ENCODE measurements at regions not wholly inside any gene's neighbourhood (a gene's known extent, or its start where the extent isn't known, plus 50 kb on each side); places are given as distances from the start of the nearest gene placed in this dataset.
"Not testable (repeated sequence)": the region's sequence is repeated elsewhere in the genome, so short reads cannot be mapped to it uniquely, and the experiment has no call there.

- Mint-ChIP-seq H3K27ac (peak overlapping the region; percentile 76), H3K9me3 (peaks cover 25% of the 10 kb centered on the region), H3K4me3 (peak overlapping the region; percentile 82), H3K36me3 (ENCODE audit: low read depth) (no peaks in the 10 kb centered on the region), H3K27me3 (peaks cover 4% of the 10 kb centered on the region), H3K4me1 (no peaks in the 10 kb centered on the region)
- ATAC-seq (replicated peaks), result peak; percentile 74
These were observed 97.3 kb downstream of the NPAP1 start for GRCh38 chr15:24772686-24773373.

- no peaks in the 10 kb centered on the region for H3K36me3 Mint-ChIP-seq (ENCODE audit: low read depth)
- ATAC-seq (replicated peaks), result no peak
- H3K27me3 Mint-ChIP-seq, result peaks cover 4% of the 10 kb centered on the region
- no peaks in the 10 kb centered on the region for H3K4me1 Mint-ChIP-seq
- peaks cover 15% of the 10 kb centered on the region for H3K9me3 Mint-ChIP-seq
- no peak overlapping the region for H3K27ac Mint-ChIP-seq
- H3K4me3 Mint-ChIP-seq, result no peak overlapping the region
These were observed 101.7 kb downstream of the NPAP1 start for GRCh38 chr15:24777307-24777706.

GRCh38 chr15:24784506-24784905, 108.9 kb downstream of the NPAP1 start:
- H3K4me1 Mint-ChIP-seq, result no peaks in the 10 kb centered on the region

GRCh38 chr15:24786347-24786746, 110.8 kb downstream of the NPAP1 start:
- Mint-ChIP-seq H3K36me3 (ENCODE audit: low read depth) (no peaks in the 10 kb centered on the region), H3K27me3 (no peaks in the 10 kb centered on the region), H3K4me3 (no peak overlapping the region), H3K27ac (no peak overlapping the region), H3K9me3 (peaks cover 8% of the 10 kb centered on the region), H3K4me1 (no peaks in the 10 kb centered on the region)
- no peak for ATAC-seq (replicated peaks)

More at GRCh38 chr15:24784506-24784905, 108.9 kb downstream of the NPAP1 start:
- H3K4me3 Mint-ChIP-seq, result no peak overlapping the region
- no peak for ATAC-seq (replicated peaks)
- H3K36me3 Mint-ChIP-seq (ENCODE audit: low read depth), result no peaks in the 10 kb centered on the region
- H3K9me3 Mint-ChIP-seq, result peaks cover 4% of the 10 kb centered on the region
- no peaks in the 10 kb centered on the region for H3K27me3 Mint-ChIP-seq
- H3K27ac Mint-ChIP-seq, result no peak overlapping the region

GRCh38 chr15:24802624-24803023, 127.0 kb downstream of the NPAP1 start:
- H3K9me3 Mint-ChIP-seq, result peaks cover 10% of the 10 kb centered on the region
- H3K27ac Mint-ChIP-seq; H3K4me3 Mint-ChIP-seq; H3K36me3 Mint-ChIP-seq (ENCODE audit: low read depth); ATAC-seq (replicated peaks); H3K27me3 Mint-ChIP-seq; H3K4me1 Mint-ChIP-seq: not testable (repeated sequence)

DNA sequence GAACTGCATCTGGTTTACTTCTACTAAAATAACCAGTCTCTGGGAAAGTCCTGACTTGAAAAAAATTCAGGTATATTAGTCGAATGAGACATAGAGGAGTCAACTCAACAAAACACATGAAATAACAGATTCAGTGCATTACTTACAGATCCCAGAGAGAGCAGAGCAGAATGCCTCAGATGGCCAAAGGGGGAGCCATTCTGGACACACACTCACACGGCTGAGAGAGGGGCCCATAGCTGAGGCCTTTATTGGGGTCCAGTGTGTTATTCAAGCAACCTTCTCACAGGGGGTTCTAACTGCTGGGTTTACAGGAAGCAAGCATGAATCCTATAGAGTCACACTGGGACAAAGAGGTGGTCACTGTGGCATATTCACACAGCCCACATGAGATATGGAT, 135.1 kb upstream of the SNRPN start:
- Mint-ChIP-seq H3K4me1 (no peaks in the 10 kb centered on the region), H3K27me3 (no peaks in the 10 kb centered on the region), H3K9me3 (peaks cover 4% of the 10 kb centered on the region), H3K27ac (no peak overlapping the region), H3K4me3 (no peak overlapping the region), H3K36me3 (ENCODE audit: low read depth) (no peaks in the 10 kb centered on the region)
- no peak for ATAC-seq (replicated peaks)

DNA sequence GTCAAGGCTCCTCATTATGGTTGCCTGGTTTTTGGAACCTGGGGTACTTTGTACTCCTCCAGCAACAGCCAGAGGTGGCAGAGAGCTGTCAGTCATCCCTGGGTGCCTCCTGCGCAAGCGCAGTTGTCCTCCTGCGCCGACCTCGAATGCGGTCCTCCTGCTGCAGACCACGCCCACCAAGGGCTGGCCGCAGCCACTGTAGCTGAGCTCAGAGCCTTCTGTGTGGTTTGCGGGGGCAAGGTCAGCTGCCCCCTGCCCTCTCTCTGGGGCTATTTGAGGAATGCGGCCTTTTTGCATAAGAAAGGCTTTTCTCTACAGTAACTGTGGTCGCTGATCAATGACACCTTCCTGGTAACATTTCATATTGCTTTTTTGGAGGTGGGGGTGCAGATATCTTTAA, 131.3 kb upstream of the SNRPN start:
- Mint-ChIP-seq H3K9me3 (peaks cover 13% of the 10 kb centered on the region), H3K4me1 (no peaks in the 10 kb centered on the region), H3K27ac (no peak overlapping the region), H3K4me3 (no peak overlapping the region), H3K27me3 (no peaks in the 10 kb centered on the region), H3K36me3 (ENCODE audit: low read depth) (no peaks in the 10 kb centered on the region)
- no peak for ATAC-seq (replicated peaks)

- Mint-ChIP-seq H3K36me3 (ENCODE audit: low read depth) (no peaks in the 10 kb centered on the region), H3K27ac (no peak overlapping the region), H3K9me3 (peaks cover 19% of the 10 kb centered on the region), H3K27me3 (no peaks in the 10 kb centered on the region), H3K4me1 (no peaks in the 10 kb centered on the region), H3K4me3 (no peak overlapping the region)
- ATAC-seq (replicated peaks), result no peak
These were observed 122.5 kb upstream of the SNRPN start for GRCh38 chr15:24832282-24832681.

- H3K4me3 Mint-ChIP-seq, result no peak overlapping the region
- no peak for ATAC-seq (replicated peaks)
- H3K27ac Mint-ChIP-seq, result no peak overlapping the region
- H3K4me1 Mint-ChIP-seq, result no peaks in the 10 kb centered on the region
- peaks cover 11% of the 10 kb centered on the region for H3K9me3 Mint-ChIP-seq
- H3K27me3 Mint-ChIP-seq, result no peaks in the 10 kb centered on the region
- no peaks in the 10 kb centered on the region for H3K36me3 Mint-ChIP-seq (ENCODE audit: low read depth)
These were observed 119.5 kb upstream of the SNRPN start for GRCh38 chr15:24835301-24835700.

- Mint-ChIP-seq H3K9me3 (peaks cover 14% of the 10 kb centered on the region), H3K4me1 (no peaks in the 10 kb centered on the region), H3K4me3 (peak overlapping the region; percentile 54), H3K27ac (no peak overlapping the region), H3K27me3 (peaks cover 5% of the 10 kb centered on the region), H3K36me3 (ENCODE audit: low read depth) (no peaks in the 10 kb centered on the region)
- ATAC-seq (replicated peaks), result no peak
These were observed 106.7 kb upstream of the SNRPN start for GRCh38 chr15:24848050-24848449.

DNA sequence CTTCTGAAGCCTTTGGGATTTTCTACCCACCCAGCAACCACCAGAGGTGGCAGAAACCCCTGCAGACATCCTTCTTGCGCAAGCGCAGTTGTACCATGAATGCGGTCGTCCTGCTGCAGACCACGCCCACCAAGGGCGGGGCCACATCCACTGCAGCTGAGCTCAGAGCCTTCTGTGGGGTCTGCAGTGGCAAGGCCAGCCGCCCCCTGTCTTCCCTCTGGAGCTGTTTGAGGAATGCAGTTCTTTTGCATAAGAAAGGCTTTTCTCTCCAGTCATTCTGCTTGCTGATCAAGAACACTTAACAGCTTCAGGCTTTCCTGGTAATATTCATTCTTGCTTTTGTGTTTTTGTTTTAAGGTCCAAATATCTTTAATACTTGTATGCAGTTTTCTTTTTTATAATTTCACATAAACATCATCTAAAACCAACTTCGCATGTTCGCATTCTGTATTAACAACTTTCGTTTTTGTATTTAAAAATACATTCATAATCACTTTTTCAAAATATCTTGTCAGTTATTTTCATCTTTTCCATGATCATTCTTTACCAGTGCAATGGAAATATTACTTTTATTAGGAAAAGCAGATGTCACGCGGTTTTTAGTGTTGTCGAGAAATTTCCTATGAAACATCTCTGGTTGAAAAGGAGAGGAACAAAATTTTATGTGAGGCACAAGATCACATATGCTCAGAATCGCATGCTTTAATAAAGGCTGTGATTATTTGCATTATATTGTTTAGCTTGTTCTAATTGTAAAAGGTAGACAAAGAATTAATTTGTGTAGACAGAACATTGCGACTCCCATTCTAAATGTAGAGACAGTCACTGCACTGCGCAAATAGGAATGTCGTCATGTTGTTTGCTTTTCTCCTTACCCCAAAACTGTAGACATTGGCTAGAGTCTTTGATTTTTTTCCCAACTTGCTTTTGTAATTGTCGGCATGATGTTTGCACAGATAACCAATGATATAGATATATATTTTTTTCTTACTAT, 98.1 kb upstream of the SNRPN start:
- no peaks in the 10 kb centered on the region for H3K4me1 Mint-ChIP-seq
- ATAC-seq (replicated peaks), result no peak
- H3K36me3 Mint-ChIP-seq (ENCODE audit: low read depth), result no peaks in the 10 kb centered on the region
- no peak overlapping the region for H3K27ac Mint-ChIP-seq
- peaks cover 4% of the 10 kb centered on the region for H3K27me3 Mint-ChIP-seq
- no peak overlapping the region for H3K4me3 Mint-ChIP-seq
- no peaks in the 10 kb centered on the region for H3K9me3 Mint-ChIP-seq

GRCh38 chr15:24857763-24858162, 97.0 kb upstream of the SNRPN start:
- no peak for ATAC-seq (replicated peaks)
- H3K9me3 Mint-ChIP-seq, result peaks cover 7% of the 10 kb centered on the region
- no peak overlapping the region for H3K27ac Mint-ChIP-seq

DNA sequence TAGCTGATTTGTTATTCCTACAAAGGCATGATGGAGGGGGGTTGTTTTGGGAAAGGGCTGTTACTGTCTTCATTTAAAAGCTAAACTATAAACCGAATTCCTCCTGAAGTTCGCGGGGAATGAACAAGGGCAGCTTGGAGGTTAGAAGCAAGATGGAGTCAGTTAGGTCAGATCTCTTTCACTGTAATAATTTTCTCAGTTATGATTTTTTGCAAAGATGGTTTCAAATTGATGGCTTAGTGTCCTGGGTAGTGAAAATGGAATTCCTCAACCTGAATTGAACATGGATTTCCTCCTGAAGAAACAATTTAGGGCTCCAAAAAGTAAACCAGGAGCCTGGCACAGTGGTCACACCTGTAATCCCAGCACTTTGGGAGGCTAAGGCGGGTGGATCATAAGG, 96.6 kb upstream of the SNRPN start:
- not testable (repeated sequence) for H3K27me3 Mint-ChIP-seq; H3K4me3 Mint-ChIP-seq; ATAC-seq (replicated peaks); H3K36me3 Mint-ChIP-seq (ENCODE audit: low read depth); H3K4me1 Mint-ChIP-seq; H3K27ac Mint-ChIP-seq; H3K9me3 Mint-ChIP-seq

More at GRCh38 chr15:24857763-24858162, 97.0 kb upstream of the SNRPN start:
- H3K27me3 Mint-ChIP-seq, result peaks cover 4% of the 10 kb centered on the region
- no peaks in the 10 kb centered on the region for H3K36me3 Mint-ChIP-seq (ENCODE audit: low read depth)
- no peak overlapping the region for H3K4me3 Mint-ChIP-seq
- H3K4me1 Mint-ChIP-seq, result no peaks in the 10 kb centered on the region

DNA sequence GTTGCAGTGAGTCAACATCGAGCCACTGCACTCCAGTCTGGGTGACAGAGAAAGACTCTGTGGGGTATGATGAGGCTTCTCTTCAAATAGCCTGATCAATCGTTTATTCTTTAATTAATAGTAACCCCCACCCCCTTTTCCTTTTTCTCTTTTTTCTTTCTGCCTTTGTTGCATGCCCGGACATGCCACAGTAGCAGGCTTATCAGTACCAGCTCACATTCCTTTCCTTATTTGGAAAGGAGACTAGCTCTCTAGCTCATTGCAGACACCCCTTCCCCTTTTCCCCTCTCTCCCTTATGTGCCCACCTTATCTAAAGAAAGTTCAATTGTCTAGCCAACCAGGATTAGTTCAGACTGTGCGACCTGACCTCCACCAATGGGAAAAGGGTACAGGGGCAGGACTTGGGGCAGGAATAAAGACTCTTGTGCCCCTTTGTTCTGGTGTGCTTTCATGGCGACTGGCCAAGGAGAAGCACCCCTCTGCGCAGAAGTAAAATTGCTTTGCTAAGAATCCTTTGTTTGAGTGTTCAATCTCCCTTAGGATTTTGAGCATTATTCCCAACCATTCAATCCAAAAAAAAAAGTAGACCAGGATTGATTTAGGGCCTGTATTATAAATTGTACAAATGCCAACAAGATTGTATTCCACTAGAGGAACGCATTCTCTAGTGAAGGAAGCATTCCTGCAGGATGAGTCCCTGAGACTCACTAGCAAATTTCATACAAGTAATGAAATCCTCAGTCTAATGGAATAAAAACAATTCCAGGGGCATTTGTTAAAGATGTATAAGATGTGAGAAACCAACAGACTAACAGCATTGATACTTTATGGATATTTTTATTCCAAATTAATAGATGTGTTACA, 95.8 kb upstream of the SNRPN start:
- no peak for ATAC-seq (replicated peaks)
- Mint-ChIP-seq H3K27me3 (peaks cover 4% of the 10 kb centered on the region), H3K4me3 (no peak overlapping the region), H3K36me3 (ENCODE audit: low read depth) (no peaks in the 10 kb centered on the region), H3K9me3 (peaks cover 9% of the 10 kb centered on the region), H3K27ac (no peak overlapping the region), H3K4me1 (no peaks in the 10 kb centered on the region)
